OCI-LY1 (cell line): ENCODE measurements at regions not wholly inside any gene's neighbourhood (a gene's known extent, or its start where the extent isn't known, plus 50 kb on each side); places are given as distances from the start of the nearest gene placed in this dataset.

Experiments used
- H2AFZ ChIP-seq: fragments of 200-600 bp; sonication (generic), shearing (Covaris generic); 2 replicates; pipeline ENCODE4 v1.6.0; 2014; ENCODE audit warnings: antibody characterized with exemption, mild to moderate bottlenecking, low read length
- H3F3A ChIP-seq: fragments of 200-600 bp; sonication (generic), shearing (Covaris generic); 2 replicates; pipeline ENCODE4 v1.6.0; 2014; ENCODE audit warnings: mild to moderate bottlenecking, antibody characterized with exemption, low read length, moderate library complexity; ENCODE audit not compliant: insufficient read depth
- H3K27ac ChIP-seq: fragments of 200-600 bp; sonication (generic); 2 replicates; pipeline ENCODE4 v1.5.1; 2014; ENCODE audit warnings: low read length, mixed run types, mild to moderate bottlenecking, low read depth; ENCODE audit not compliant: poor library complexity, severe bottlenecking
- H3K27me3 ChIP-seq: fragments of 200-600 bp; sonication (generic); 2 replicates; pipeline ENCODE4 v1.6.0; 2014; ENCODE audit warnings: antibody characterized with exemption, mild to moderate bottlenecking, low read length, moderate library complexity; ENCODE audit not compliant: insufficient read depth
- H3K36me3 ChIP-seq: fragments of 200-600 bp; sonication (generic); 2 replicates; pipeline ENCODE4 v1.6.1; 2014; ENCODE audit warnings: mild to moderate bottlenecking, antibody characterized with exemption, low read length, moderate library complexity, mixed read lengths; ENCODE audit not compliant: insufficient read depth
- H3K4me1 ChIP-seq: fragments of 200-600 bp; sonication (generic); 2 replicates; pipeline ENCODE4 v1.5.1; 2014; ENCODE audit warnings: mild to moderate bottlenecking, low read length, moderate library complexity; ENCODE audit not compliant: insufficient read depth, severe bottlenecking
- H3K4me2 ChIP-seq: fragments of 200-600 bp; sonication (generic), shearing (Covaris generic); 2 replicates; pipeline ENCODE4 v1.6.1; 2014; ENCODE audit warnings: low read length
- H3K4me3 ChIP-seq: fragments of 200-600 bp; sonication (generic); 2 replicates; pipeline ENCODE4 v1.5.1; 2014; ENCODE audit warnings: low read length, low read depth, mild to moderate bottlenecking, mixed read lengths; ENCODE audit not compliant: poor library complexity, severe bottlenecking
- H3K79me2 ChIP-seq: fragments of 200-600 bp; shearing (Covaris generic); 2 replicates; pipeline ENCODE4 v1.6.1; 2016; ENCODE audit warnings: mixed run types, low read length, mixed read lengths; ENCODE audit not compliant: insufficient read depth
- H3K9ac ChIP-seq: fragments of 200-600 bp; sonication (generic), shearing (Covaris generic); 2 replicates; pipeline ENCODE4 v1.6.1; 2014; ENCODE audit warnings: mild to moderate bottlenecking, low read length, mixed read lengths
- H3K9me2 ChIP-seq: fragments of 200-600 bp; sonication (generic), shearing (Covaris generic); 2 replicates; pipeline ENCODE4 v1.6.1; 2014; ENCODE audit warnings: low read depth, mild to moderate bottlenecking, low read length, mixed read lengths
- H3K9me3 ChIP-seq: fragments of 200-600 bp; shearing (Covaris generic); 2 replicates; pipeline ENCODE4 v1.6.1; 2014; ENCODE audit warnings: low read length, mixed read lengths
- H4K20me1 ChIP-seq: fragments of 200-600 bp; sonication (generic), shearing (Covaris generic); 2 replicates; pipeline ENCODE4 v1.6.0; 2016; ENCODE audit warnings: mild to moderate bottlenecking, low read length; ENCODE audit not compliant: insufficient read depth
- CTCF ChIP-seq: fragments of 200-600 bp; sonication (generic), shearing (Covaris generic); IDR thresholded peaks from 2 replicates; pipeline ENCODE4 v1.5.1; 2017; ENCODE audit warnings: mild to moderate bottlenecking, antibody characterized with exemption, low read length, moderate library complexity, mixed read lengths
- EZH2 ChIP-seq: fragments of 200-600 bp; sonication (generic), shearing (Covaris generic); IDR thresholded peaks from 2 replicates; pipeline ENCODE4 v1.8.0; 2017; ENCODE audit warnings: borderline replicate concordance, mixed run types, mild to moderate bottlenecking, antibody characterized with exemption, low read length, moderate library complexity, mixed read lengths

- Histone ChIP-seq H3K36me3 (no peaks in the 10 kb centered on the region), H4K20me1 (no peaks in the 10 kb centered on the region), H3K9me3 (0 out of 2 replicates have a peak, but pooled peaks cover 3% of the 10 kb centered on the region), H3K9ac (no peak overlapping the region), H3F3A (no peaks in the 10 kb centered on the region), H3K4me3 (no peak overlapping the region), H3K27ac (no peak overlapping the region), H3K79me2 (no peaks in the 10 kb centered on the region), H3K4me2 (no peak overlapping the region), H3K4me1 (no peaks in the 10 kb centered on the region), H2AFZ (no peak overlapping the region), H3K27me3 (no peaks in the 10 kb centered on the region), H3K9me2 (no peaks in the 10 kb centered on the region)
- TF ChIP-seq CTCF (no peak), EZH2 (no peak)
Observed at GRCh38 chr6:9862603-9863167, 552.2 kb downstream of the TFAP2A start.

- Histone ChIP-seq H3K9me3 (0 out of 2 replicates have a peak, but pooled peaks cover 10% of the 10 kb centered on the region), H3K27ac (no peak overlapping the region), H3K4me1 (no peaks in the 10 kb centered on the region), H2AFZ (no peak overlapping the region), H3K4me3 (no peak overlapping the region), H3K9ac (no peak overlapping the region), H3K4me2 (no peak overlapping the region), H4K20me1 (no peaks in the 10 kb centered on the region), H3K36me3 (no peaks in the 10 kb centered on the region), H3K27me3 (no peaks in the 10 kb centered on the region), H3K79me2 (no peaks in the 10 kb centered on the region), H3K9me2 (no peaks in the 10 kb centered on the region), H3F3A (no peaks in the 10 kb centered on the region)
- TF ChIP-seq CTCF: peak; percentile 18; the same call in 1 of the 2 replicates
- no peak for TF ChIP-seq EZH2
Observed at GRCh38 chr6:9851541-9852380, 563.1 kb downstream of the TFAP2A start.

GRCh38 chr6:9851006-9851405, 563.9 kb downstream of the TFAP2A start:
- H3K9ac ChIP-seq: no peak overlapping the region
- no peaks in the 10 kb centered on the region for H3K79me2 ChIP-seq
- no peaks in the 10 kb centered on the region for H3K9me2 ChIP-seq
- no peaks in the 10 kb centered on the region for H4K20me1 ChIP-seq
- H3K27me3 ChIP-seq: no peaks in the 10 kb centered on the region
- no peak overlapping the region for H3K4me3 ChIP-seq
- H2AFZ ChIP-seq: no peak overlapping the region
- H3K4me2 ChIP-seq: no peak overlapping the region
- no peak overlapping the region for H3K27ac ChIP-seq
- no peak for TF ChIP-seq EZH2
- no peak for TF ChIP-seq CTCF
- H3F3A ChIP-seq: no peaks in the 10 kb centered on the region
- no peaks in the 10 kb centered on the region for H3K36me3 ChIP-seq
- H3K9me3 ChIP-seq: 0 out of 2 replicates have a peak, but pooled peaks cover 14% of the 10 kb centered on the region
- no peaks in the 10 kb centered on the region for H3K4me1 ChIP-seq
